MCF 10A (cell line): ENCODE measurements at regions not wholly inside any gene's neighbourhood (a gene's known extent, or its start where the extent isn't known, plus 50 kb on each side); places are given as distances from the start of the nearest gene placed in this dataset.

ENCODE experiments used
- BruUV-seq: library from RNA; stranded (reverse); fragments of 400-500 nt; replicated peaks from 2 replicates; lab custom pipeline; 2021; lab: Mats Ljungman, UMichigan
- CTCF ChIA-PET: fragments of 300-600 bp; sonication (Branson Sonifier 250); formaldehyde crosslinking; extraction: SDS; loops from one replicate; lab custom pipeline; 2021; ENCODE audit warnings: antibody characterized with exemption, inconsistent platforms; lab: Yijun Ruan, JAX
- POLR2A ChIA-PET: fragments of 300-600, 350-650 bp; sonication (Branson Sonifier 250); formaldehyde crosslinking; extraction: SDS; loops from one replicate; lab custom pipeline; 2020; ENCODE audit warnings: antibody characterized with exemption, inconsistent platforms; lab: Yijun Ruan, JAX
- DNase-seq: peaks from one replicate; pipeline ENCODE4 v3.0.0-alpha.2; 2018; ENCODE audit not compliant: unreplicated experiment
- H3K27ac Mint-ChIP-seq: one replicate; pipeline ENCODE4 v1.8.0; 2022; ENCODE audit warnings: mild to moderate bottlenecking, low read depth, mixed read lengths; ENCODE audit not compliant: unreplicated experiment
- H3K27me3 Mint-ChIP-seq: one replicate; pipeline ENCODE4 v1.8.0; 2022; ENCODE audit warnings: mixed read lengths; ENCODE audit not compliant: insufficient read depth, unreplicated experiment
- H3K36me3 Mint-ChIP-seq: one replicate; pipeline ENCODE4 v1.8.0; 2022; ENCODE audit warnings: mild to moderate bottlenecking, moderate library complexity, mixed read lengths; ENCODE audit not compliant: insufficient read depth, unreplicated experiment
- H3K4me1 Mint-ChIP-seq: one replicate; pipeline ENCODE4 v1.8.0; 2022; ENCODE audit warnings: mixed read lengths; ENCODE audit not compliant: insufficient read depth, unreplicated experiment
- H3K4me3 Mint-ChIP-seq: one replicate; pipeline ENCODE4 v1.8.0; 2022; ENCODE audit warnings: mild to moderate bottlenecking, moderate library complexity, mixed read lengths; ENCODE audit not compliant: unreplicated experiment
- H3K9me3 Mint-ChIP-seq: one replicate; pipeline ENCODE4 v1.8.0; 2022; ENCODE audit warnings: mixed read lengths; ENCODE audit not compliant: unreplicated experiment
- intact Hi-C: fragments of 100-400 bp; cut with micrococcal nuclease; formaldehyde crosslinking; loops from 2 replicates; pipeline ENCODE4 v1.14.1; 2022
- TF ChIP-seq, protein P1 (sequence below): fragments of 200-600 bp; IDR thresholded peaks from one replicate; pipeline ENCODE4 v1.8.0; 2022; ENCODE audit warnings: antibody characterized with exemption, mild to moderate bottlenecking; ENCODE audit not compliant: unreplicated experiment

DNA sequence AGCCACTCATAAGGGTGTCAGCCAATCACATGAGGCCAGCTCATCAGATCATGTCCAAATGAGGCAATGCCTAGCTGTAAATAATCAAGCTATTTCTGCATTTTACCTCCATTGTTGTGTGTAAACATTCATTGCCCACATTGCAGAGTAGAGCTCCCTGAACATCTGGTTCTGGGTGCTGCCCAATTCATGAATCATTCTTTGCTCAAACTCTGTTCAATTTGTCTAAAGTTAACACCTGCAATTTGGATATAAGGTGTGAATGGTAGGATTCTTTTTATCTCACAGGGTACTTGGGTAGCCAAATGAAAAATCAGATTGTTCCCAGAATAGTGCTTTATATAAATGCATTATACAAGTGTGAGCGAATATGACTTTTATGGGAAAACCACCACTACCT, 345.5 kb upstream of the NT5C1B start:
- Mint-ChIP-seq H3K4me1 (no peaks in the 10 kb centered on the region), H3K9me3 (no peaks in the 10 kb centered on the region), H3K27ac (no peak overlapping the region), H3K27me3 (no peaks in the 10 kb centered on the region), H3K4me3 (no peak overlapping the region), H3K36me3 (peaks cover 3% of the 10 kb centered on the region)
- BruUV-seq: no TSS peak
- POLR2A ChIA-PET: interaction anchor here (1.0 kb wide), 1 partner anchor 13 kb away, joined by 3 read pairs; no protein-coding TSS in a partner anchor
- CTCF ChIA-PET: no interaction called here
- intact Hi-C loops: no loop called here
- DNase-seq: peak; percentile 42
- TF ChIP-seq, protein P1, sequence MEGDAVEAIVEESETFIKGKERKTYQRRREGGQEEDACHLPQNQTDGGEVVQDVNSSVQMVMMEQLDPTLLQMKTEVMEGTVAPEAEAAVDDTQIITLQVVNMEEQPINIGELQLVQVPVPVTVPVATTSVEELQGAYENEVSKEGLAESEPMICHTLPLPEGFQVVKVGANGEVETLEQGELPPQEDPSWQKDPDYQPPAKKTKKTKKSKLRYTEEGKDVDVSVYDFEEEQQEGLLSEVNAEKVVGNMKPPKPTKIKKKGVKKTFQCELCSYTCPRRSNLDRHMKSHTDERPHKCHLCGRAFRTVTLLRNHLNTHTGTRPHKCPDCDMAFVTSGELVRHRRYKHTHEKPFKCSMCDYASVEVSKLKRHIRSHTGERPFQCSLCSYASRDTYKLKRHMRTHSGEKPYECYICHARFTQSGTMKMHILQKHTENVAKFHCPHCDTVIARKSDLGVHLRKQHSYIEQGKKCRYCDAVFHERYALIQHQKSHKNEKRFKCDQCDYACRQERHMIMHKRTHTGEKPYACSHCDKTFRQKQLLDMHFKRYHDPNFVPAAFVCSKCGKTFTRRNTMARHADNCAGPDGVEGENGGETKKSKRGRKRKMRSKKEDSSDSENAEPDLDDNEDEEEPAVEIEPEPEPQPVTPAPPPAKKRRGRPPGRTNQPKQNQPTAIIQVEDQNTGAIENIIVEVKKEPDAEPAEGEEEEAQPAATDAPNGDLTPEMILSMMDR: no peak

DNA sequence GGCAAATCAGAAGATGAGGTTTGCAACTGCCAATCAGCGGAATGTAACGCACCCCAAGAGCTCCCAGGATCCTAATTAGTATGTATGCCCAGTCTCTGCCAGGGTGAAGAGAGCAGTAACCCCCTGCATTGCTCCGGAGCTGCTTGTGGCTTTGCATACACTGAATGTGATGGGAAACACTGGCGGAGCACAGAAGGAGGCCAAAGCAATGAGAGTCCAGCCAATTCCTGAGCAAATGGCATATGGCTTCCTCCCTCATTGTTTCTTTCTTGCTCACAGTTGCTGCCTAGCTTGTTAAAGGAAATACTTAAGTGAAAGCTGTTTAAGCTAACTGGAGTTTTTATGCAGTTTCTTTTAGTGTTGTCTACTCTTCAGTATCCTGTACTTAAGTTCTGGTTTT, 343.5 kb upstream of the NT5C1B start:
- Mint-ChIP-seq H3K4me3 (no peak overlapping the region), H3K27me3 (no peaks in the 10 kb centered on the region), H3K36me3 (no peaks in the 10 kb centered on the region), H3K27ac (no peak overlapping the region), H3K4me1 (no peaks in the 10 kb centered on the region), H3K9me3 (no peaks in the 10 kb centered on the region)
- DNase-seq: no peak
- no TSS peak for BruUV-seq
- ChIA-PET CTCF (interaction anchor here (0.9 kb wide), 1 partner anchor 20 kb away, joined by 4 read pairs; no protein-coding TSS in a partner anchor), POLR2A (no interaction called here)
- intact Hi-C loops: no loop called here
- TF ChIP-seq, protein P1: no peak

DNA sequence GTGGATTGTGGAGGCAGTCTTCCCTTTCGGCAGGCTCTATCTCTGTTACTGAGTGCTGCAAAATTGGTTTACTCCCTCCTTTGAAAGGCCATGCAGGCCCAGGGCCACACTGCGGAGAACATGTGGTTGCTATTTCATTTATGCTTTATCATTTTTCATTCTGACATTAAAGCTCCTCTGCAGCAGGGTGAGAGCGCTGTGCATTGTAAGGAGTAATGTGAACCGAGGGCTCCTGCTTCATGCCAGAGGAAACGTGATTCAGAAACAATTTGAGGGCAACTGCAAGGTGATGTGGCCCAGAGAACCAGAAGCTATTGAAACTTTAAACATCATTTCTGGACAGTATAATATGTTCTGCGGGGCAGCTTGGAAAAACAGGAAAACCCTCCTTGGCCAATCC, 341.6 kb upstream of the NT5C1B start:
- no TSS peak for BruUV-seq
- H3K4me3 Mint-ChIP-seq: no peak overlapping the region
- no peak for DNase-seq
- no peaks in the 10 kb centered on the region for H3K27me3 Mint-ChIP-seq
- POLR2A ChIA-PET: interaction anchor here (1.2 kb wide), 1 partner anchor 45 kb away, joined by 3 read pairs; no protein-coding TSS in a partner anchor
- intact Hi-C loops: no loop called here
- no peaks in the 10 kb centered on the region for H3K9me3 Mint-ChIP-seq
- no peak overlapping the region for H3K27ac Mint-ChIP-seq
- no peaks in the 10 kb centered on the region for H3K4me1 Mint-ChIP-seq
- no peaks in the 10 kb centered on the region for H3K36me3 Mint-ChIP-seq
- CTCF ChIA-PET: no interaction called here
- TF ChIP-seq, protein P1: no peak

DNA sequence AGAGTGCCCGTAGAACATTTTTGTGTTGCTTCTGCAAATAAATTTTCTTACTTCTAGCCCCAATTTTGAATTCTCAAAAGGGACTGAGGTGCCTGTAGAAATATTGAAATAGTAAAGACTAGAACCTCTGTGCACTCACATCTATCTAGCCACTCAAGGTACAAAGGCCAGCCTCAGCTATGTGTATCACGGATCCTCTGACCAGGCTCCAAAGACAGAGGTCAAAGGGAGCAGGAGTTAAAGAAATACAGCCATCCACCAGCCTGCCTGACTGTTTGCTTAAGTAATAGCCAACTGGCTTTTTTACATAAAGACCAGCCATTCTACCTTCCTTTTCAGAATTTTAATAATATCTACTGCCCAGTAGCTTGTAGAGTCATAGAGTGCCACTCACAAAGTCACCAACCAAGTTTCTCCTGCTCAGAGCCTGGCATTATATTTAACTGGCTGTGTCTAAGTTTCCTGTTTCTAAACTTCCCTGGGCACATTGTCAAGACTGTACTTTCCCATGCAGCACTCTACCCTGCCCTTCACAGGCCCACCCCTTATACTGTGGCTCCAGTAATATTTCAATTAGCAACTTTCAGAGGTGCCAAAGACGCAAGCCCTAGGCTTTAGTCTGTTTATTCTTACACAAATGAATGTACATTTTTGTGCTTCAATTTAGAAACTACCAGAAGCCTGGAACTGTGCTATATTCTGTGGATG, 338.3 kb upstream of the NT5C1B start:
- H3K36me3 Mint-ChIP-seq: no peaks in the 10 kb centered on the region
- ChIA-PET POLR2A (no interaction called here), CTCF (no interaction called here)
- DNase-seq: no peak
- intact Hi-C loops: no loop called here
- no TSS peak for BruUV-seq
- no peaks in the 10 kb centered on the region for H3K27me3 Mint-ChIP-seq
- H3K4me1 Mint-ChIP-seq: peaks cover 6% of the 10 kb centered on the region
- H3K9me3 Mint-ChIP-seq: no peaks in the 10 kb centered on the region
- TF ChIP-seq, protein P1: no peak
- H3K4me3 Mint-ChIP-seq: no peak overlapping the region
- H3K27ac Mint-ChIP-seq: no peak overlapping the region
